DMS153 treated with DMSO at 0.1 percent for 48 hours (cell line): ENCODE measurements at regions not wholly inside any gene's neighbourhood (a gene's known extent, or its start where the extent isn't known, plus 50 kb on each side); places are given as distances from the start of the nearest gene placed in this dataset.

ENCODE experiments used
- DNase-seq: peaks from one replicate; lab custom pipeline; 2025; ENCODE audit not compliant: unreplicated experiment; lab: John Stamatoyannopoulos, UW

DNA sequence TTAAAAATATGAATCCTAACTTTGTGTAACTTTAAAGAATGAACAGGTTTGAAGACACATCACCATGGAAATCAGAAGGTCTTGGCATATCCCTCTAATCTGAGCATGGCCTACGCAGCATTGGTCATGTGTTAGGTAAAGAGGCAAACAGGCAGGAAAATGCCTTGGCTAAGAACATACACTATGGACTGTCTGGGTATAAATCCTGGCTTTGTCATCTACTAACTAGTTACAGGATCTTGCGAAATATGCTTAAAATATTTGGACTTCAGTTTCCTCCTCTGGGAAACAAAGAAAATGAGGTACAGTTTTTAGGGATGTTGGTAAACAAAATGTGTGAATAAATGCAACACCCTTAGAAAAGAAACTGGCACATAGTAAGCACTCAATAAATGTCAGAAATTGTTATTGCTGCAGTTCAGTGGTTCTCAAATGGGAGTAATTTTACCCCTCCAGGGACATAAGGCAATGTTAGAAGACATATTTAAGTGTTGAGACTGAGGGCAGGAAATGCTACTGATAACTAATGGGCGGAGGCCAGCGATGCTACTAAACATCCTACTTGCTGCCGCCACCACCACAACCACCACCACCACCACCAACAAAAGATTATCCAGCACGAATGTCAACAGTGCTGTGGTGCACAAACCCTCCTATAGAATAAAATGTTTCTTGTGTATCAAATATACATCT, 770.8 kb upstream of the SOX9 start:
- DNase-seq: no peak

DNA sequence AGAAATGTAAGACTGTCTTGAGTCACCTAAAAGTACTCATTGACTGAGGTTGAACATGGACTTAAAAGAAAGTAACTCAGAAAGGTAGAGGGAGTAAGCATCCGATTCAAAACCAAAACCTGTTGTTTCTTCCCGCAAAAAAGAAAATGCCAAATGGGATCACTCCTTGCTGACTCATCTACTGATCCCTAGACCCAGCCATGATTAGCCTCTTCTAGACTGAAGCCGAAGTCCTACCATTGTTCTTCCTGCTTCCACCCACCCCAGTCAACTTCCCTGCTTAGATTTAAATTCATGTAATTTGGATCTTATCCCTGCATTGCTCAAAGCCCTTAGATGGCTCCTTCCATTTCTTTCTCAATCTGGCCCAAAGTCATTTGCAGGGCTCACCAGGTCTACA, 760.5 kb upstream of the SOX9 start:
- no peak for DNase-seq

DNA sequence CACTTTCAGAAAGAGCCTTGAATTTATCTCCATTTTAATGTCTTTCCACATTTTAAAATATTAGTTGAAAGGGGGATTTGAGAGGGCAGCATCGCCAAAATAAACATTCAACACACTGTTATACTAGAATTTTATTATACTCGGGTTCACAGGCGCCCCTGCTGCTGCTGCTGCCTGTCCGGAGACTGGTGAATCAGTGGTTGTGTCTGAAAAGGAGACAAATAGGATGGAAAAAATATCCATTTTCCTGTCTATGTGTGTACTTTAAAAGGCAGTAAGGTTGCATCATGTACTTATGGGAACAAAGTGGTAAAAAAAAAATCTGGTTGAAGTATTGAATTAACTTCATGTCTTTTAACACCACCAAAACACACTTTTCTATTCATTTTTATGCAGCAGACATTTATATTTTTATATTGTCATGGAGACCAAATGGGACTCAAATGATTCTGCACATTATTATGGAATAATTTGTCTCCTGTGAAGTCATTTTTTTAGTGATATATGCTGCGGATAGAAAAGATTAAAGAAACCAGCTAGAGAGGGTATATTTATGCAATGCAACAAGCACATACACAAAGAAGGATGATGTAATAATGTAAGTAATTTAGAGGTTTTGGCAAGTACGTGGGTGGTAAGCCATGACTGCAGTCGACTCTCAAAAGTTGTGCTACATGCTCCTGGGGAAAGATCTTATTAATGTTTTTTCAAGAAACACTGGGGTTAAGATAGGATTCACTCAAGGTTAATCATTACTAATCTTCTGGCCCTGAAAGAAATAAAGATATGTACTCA, 759.0 kb upstream of the SOX9 start:
- no peak for DNase-seq

DNA sequence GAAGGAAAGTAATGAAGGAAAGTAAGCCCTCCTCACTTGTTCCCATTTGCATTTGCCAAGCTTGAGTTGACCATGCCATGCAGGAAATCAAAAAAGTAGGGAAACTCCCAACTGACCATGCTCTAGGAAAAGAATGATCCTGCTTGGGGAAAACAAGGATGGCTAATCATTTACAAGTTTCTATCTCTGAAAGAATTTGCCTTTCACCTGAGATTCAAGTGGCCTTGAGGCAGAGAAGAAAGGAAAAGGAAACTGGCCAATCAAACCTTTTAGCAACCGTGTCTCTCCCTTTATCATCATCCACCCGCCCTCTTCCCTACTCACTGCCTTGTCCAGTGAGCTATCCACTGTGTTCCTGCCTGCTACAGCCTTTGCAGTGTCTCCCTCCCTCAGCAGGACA, 757.2 kb upstream of the SOX9 start:
- no peak for DNase-seq

DNA sequence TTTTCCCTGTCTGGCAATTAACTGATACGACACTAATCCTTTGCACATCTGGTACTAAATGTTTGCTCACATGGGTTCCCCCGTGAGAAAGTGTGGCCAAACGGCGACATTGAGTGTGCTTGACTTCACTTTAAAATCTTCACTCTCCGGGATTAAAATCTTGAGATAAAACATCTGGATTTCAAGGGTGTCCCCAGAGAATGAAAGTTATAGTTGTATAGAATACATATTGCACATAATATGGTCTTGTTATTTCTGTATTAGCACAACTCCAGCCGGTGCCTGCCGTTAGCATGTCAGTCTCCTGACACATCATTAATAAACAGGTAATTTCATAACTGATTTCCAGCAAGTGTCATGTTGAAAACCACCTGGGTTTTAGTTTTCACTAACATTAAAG, 749.0 kb upstream of the SOX9 start:
- no peak for DNase-seq

DNA sequence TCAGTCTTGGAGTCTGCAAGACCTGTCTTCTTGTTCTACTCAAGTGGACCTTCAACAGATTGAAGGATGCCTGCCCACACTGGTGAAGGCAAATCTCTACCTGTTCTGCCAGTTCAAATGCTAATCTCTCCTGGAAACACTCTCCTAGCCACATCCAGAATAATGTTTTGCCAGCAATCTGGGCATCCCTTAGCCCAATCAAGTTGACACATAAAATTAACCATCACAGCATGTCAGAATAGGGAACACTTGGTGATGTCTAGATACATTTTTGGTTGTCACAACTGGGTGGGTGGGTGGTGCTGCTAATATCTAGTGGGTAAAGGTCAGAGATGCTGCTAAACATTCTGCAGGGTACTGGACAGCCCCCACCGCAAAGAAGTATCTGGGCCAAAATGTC, 744.9 kb upstream of the SOX9 start:
- DNase-seq: no peak

DNA sequence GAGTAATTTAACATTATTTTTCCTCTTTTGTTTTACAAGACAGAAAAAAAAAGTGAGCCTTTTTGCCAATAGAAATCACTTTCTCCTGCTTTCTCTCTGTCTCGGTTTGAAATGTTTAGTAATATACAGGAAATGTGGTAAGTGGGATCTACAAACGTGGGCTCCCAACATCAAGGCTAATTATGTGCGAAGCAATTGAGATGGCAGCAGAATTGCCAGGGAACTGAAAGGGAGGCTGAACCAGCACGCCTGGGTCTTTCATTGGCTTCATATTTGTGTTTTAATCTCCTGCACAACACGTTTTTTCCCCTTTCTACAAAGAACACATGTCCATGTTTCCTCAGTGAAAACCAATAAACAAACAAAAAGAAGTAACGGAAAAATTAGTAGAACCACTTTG, 743.9 kb upstream of the SOX9 start:
- no peak for DNase-seq

DNA sequence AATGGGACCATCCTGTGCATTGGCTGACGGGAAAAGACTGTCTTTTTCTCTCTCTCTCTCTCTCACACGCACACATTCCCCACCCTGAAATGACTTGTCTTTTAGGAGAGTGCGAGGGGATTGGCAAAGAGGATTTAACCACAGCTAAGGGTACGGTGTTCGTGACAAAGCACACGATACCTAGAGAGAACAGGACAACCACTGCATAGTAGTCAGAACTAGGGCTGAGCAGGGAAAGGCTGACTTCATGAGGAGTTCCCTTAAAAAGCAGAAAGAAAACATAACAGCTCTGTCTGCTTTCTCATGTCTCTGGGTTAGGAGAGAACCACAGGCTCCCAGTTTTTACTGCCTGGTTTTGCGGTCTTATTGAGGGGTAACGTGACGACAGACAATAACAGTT, 742.8 kb upstream of the SOX9 start:
- DNase-seq: no peak

DNA sequence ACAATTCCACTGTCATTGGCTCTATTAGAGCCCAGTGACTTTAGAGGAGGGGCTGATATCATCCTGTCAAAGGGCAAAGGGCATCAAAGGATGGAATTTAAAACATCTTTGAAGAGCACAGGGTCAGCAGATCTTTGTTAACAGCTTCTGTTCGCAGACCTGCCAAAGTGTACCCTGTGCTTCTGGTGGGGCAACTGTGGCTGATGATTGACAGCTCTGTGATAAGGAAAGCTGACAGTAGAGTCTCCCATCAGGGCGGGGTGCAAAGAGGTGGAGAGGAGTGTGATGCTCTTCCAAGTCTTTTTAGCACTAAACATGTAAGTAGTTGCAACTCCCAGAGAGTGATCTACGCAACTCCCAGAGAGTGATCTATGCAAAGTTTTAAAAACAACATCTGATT, 742.1 kb upstream of the SOX9 start:
- no peak for DNase-seq

DNA sequence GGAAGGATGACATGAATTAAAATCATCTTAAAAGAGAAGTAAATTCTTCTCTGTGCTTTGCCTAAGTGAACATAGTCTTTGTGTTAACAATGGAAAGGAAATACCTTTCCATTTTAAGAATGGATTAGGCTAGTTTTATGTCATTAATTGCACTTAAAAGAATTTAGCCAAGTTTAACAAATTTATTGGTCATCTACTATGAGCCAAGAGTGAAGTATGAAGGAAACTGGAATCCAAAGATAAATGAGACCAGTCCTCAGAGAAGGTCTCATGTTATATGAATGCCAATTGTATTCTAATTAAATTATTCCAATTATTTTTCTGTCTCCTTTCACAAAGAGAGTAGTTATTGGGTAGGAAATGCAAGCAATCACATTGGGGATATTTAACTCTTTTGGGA, 741.3 kb upstream of the SOX9 start:
- no peak for DNase-seq

DNA sequence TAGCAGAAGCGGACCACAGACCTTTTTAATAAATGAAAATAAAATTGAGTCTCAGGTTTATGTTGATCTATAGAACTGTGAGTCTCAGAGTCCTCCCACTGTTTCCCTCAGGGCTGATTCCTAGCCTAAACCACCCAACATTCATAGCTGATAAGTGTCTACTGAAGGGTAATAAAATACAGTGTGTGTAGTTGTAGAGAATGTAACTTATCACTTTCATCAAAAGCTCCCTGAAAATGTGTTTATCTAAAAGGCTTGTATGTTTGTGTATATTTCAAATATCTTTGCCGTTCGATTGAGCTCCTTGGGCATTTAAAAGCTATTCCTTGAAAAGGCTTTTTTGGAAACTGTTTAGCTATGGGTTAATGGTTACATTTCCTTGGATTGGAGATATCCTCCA, 740.3 kb upstream of the SOX9 start:
- DNase-seq: no peak

DNA sequence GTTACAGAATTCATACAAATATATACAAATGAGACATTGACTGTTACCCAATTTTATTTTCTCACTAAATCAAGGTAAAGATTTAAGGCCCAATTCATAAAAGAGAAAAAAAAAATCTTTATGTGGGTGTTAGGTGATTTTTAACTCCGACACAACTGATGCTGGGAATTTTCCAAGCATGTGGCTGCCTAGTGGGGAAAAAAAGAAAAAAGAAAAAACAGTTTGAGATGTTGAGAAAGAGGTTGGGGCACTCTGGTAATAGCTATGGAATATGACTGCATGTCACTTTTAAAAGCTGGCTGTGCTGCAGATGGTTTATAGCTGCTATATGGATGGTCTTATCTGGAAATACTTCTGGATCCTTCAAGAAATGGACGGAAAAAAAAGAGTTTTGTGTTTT, 739.9 kb upstream of the SOX9 start:
- no peak for DNase-seq

DNA sequence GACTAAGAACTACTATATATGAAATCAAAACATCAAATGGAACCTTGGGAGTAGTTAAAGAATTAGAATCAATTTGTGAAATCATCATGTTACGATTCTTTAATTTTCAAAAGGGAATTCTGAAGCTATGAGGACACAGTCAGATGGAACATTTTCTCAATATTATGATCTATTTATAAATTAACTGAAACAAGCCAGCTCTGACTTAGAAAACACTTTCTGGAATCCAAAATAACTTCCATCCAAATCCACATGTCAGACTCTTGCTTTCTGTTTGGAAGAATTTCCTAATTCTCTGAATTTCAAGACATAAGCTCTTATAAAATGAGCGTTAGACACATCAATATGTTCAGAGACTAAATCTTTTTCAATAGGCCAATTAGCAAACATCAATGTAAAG, 737.7 kb upstream of the SOX9 start:
- DNase-seq: no peak

DNA sequence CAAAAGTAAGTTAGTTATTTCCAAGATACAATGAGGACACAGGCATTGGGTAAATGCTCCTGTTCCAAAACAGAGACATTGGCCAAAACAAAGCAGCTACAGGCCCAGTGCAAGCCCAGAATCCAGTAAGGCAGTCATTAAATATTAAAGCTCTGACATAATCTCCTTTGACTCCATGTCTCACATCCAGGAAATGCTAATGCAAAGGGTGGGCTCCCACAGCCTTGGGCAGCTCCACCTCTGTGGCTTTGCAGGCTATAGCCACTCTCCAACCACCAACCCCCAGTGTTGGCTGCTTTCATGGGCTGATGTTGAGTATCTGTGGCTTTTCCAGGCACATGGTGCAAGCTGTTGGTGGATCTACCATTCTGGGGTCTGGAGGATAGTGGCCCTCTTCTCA, 733.4 kb upstream of the SOX9 start:
- no peak for DNase-seq

DNA sequence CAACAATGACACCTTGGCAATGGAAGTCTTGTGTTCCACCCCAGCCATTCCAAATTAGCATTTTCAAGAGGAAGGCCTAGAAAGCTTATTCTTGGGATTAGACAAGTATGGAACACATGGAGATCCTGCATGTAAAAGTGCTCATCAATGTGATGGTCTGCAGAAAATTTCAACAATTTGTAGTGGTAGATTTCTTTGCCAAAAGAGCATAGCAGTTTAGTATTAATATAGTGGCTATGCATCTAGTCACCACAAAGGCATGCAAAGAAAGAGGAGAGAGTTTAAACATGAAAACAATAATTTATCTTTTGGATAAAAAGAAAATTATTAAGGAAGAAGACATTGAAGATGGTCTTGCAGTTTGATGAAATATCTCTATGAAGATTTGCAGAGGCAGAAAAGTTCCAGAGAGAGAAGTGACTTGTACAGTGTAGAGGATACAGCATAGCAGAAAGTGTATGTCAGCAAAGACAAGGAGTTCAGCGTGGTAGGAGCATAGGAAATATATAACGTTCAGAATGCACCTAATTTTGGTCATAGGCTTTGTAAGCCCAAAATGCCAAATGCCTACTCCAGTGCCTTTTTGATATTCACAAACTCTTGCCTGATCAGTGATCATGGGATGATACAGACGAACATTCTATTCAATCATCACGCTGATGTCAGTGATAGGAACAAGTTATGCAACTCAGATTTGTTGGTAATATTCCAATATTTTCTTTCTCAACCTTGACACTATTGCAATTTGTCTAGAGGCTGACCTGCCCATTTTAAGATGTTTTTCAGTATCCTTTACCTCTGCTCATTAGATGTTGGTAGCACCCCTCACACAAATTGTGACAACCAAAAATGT, 727.9 kb upstream of the SOX9 start:
- no peak for DNase-seq

DNA sequence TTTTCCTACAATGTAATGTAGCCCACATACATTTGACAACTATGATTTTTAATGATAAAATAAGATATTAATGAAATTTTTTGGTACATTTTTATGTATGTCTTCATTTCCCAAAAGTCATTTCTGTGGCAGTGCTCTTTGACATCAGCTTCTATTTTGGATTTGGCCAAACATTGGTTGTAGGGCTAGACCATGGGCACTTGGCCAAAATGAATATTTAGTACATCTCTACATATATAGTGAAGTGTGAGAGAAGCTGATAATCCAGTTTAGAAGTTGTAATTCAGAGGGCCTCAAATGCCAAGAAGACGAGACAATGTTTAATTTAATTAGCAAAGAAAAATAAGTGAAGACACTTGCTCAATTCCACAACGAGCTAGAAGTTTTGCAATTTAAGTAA, 724.9 kb upstream of the SOX9 start:
- DNase-seq: no peak

DNA sequence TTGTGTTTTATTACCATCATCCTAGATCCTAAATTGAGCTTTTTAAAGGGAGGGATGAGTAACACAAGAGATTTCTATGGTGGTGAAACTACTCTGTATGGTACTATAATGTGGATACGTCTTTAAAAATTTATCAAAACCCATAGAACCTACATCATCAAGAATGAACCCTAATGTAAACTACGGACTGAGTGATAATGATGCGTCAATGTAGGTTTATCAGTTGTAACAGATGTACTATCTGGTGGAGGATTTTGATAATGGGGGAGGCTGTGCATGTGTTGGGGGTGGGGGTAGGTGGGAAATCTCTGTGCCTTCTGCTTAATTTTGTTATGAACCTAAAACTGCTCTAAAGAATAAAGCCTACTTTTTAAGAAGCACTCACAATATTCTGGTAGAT, 724.1 kb upstream of the SOX9 start:
- DNase-seq: no peak

DNA sequence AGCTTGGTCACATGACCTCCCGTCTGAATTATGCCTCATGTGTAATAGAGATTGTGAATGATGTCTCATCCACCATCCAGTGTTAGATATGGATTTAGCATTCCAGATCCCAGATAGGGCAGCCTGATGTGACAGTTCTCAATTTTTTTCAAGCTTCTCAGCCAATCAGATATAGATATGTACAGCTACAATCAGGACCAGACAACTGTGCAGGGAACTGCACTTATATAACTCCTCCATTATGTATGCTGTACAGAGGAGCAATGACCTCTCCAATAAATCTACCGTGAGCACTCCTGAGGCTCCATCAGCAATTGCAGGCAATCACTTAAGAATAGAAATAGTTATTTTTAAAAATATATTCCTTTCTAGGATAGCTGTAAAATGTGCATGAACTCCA, 722.8 kb upstream of the SOX9 start:
- no peak for DNase-seq

DNA sequence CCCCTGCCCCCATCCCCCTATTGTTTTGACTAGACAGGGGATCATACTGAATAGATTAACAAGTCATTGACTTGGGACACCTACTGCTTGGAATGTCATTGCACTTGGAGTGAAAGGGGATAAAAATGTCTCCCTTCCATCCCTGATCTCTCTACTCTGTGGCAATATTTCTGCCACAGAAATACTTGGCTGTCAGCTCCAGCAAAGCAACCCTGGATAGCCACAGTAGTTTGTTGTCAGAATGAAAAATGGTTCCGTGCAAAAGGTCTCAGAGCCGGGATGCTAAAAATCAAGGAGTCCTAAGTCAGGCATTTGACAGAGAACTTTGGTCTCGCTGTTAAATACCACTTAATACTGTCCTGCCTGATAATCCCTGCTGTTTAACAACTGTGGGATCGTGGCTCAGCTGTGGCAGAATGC, 722.0 kb upstream of the SOX9 start:
- DNase-seq: no peak

DNA sequence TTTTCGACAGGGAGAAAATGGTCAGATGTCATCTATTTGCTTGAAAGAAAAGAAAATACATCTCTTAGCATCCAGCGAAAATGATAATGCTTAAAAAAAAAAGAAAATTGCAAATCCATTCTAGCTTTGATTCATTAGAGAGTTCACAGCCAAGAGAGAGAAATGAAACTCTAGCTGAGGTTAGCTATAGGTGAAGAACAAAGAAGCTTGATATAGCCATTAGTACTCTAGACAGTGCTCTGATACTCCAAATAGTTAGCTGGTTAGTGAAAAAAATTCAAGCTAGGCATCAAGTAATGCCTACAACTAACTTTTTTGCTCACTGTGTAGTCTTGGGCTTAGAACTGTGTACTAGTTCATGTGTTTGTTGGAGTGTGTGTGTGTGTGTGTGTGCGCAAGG, 721.6 kb upstream of the SOX9 start:
- no peak for DNase-seq

DNA sequence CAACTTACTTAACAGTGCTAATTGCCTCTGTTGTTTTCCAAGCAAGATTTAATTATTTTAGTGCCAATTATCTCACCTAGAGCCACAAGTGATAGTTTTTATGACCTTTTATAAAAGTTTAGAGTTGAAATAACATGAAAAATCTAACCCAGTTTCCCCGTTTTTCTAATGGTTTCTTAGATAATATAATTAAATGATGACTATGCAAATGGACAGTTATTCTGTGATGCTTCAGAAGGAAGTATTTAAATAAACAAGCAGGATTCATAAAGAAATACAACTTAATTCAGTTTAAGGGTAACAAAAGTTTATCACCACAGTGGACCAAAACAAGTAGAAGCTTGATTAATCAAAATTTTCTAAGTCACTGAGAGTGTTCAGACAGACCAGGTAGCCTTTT, 721.2 kb upstream of the SOX9 start:
- DNase-seq: no peak

DNA sequence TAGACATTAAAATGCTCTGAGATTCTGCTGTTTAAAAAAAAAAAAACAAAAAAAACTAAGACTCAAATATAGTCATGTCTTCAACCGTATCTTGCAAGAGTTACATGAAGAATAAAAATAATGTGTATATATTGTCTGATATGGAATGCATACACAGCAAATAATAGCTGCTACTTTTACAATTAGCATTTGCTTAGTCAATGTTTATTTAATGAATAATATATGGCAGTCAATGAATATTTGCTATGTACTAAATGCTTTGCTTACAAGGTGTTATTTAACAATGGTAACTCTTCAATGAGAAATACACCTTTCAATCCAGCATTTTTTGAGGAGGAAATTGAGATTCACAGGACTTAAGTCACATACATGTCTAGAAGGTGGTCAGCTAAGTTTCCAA, 718.8 kb upstream of the SOX9 start:
- DNase-seq: no peak
